ENCODE measurements at regions not wholly inside any gene's neighbourhood (a gene's known extent, or its start where the extent isn't known, plus 50 kb on each side); places are given as distances from the start of the nearest gene placed in this dataset.

- H3K36me3 ChIP-seq (ENCODE audit: control insufficient read depth, insufficient read depth, low read length), result no peaks in the 10 kb centered on the region
- H3K4me3 ChIP-seq (replicated peaks in 1 of 4; ENCODE audit: control extremely low read depth in 1 of 4, insufficient read depth in 1 of 4, low read depth in 3 of 4, low read length in 4 of 4), result no peak overlapping the region
- no peaks in the 10 kb centered on the region for H3K4me1 ChIP-seq (ENCODE audit: control insufficient read depth, extremely low read depth, insufficient read depth, low read length)
- no peaks in the 10 kb centered on the region for H3K79me2 ChIP-seq (ENCODE audit: control insufficient read depth, insufficient read depth, low read length)
- no peak overlapping the region for H2AFZ ChIP-seq (ENCODE audit: low read length)
- TF ChIP-seq EZH2 (IDR thresholded peaks at IDR 0.05; ENCODE audit: low read length, missing control alignments) (no peak), CTCF (conservative IDR thresholded peaks at IDR 0.05 in 1 of 2, IDR thresholded peaks at IDR 0.05 in 1 of 2; ENCODE audit: low read depth in 1 of 2, low read length in 2 of 2) (no peak)
- no peaks in the 10 kb centered on the region for H4K20me1 ChIP-seq (ENCODE audit: control insufficient read depth, extremely low read depth, insufficient read depth, low read length)
- H3K9me3 ChIP-seq (ENCODE audit: control insufficient read depth, insufficient read depth, low read depth, low read length), result no peaks in the 10 kb centered on the region
- no peak overlapping the region for H3K27ac ChIP-seq (ENCODE audit: insufficient read depth, low read length)
- no peaks in the 10 kb centered on the region for H3K27me3 ChIP-seq (ENCODE audit: control insufficient read depth, insufficient read depth, low read length)
- no peak overlapping the region for H3K4me2 ChIP-seq (ENCODE audit: extremely low read depth, insufficient read depth, low read length)
- peak in 1 of 2 donors; percentile 29 for DNase-seq (ENCODE audit: low read depth in 2 of 2)
- no peak overlapping the region for H3K9ac ChIP-seq (ENCODE audit: insufficient read depth, low read length)
Observed at GRCh38 chr18:29217124-29217915, 1040.4 kb upstream of the CDH2 start.

GRCh38 chr18:29198834-29199233, 1021.9 kb upstream of the CDH2 start:
- no peak for TF ChIP-seq CTCF (conservative IDR thresholded peaks at IDR 0.05 in 1 of 2, IDR thresholded peaks at IDR 0.05 in 1 of 2; ENCODE audit: low read depth in 1 of 2, low read length in 2 of 2)
- no peak for TF ChIP-seq EZH2 (IDR thresholded peaks at IDR 0.05; ENCODE audit: low read length, missing control alignments)
- H3K4me3 ChIP-seq (replicated peaks in 1 of 4; ENCODE audit: control extremely low read depth in 1 of 4, insufficient read depth in 1 of 4, low read depth in 3 of 4, low read length in 4 of 4), result no peak overlapping the region
- no peak overlapping the region for H3K4me2 ChIP-seq (ENCODE audit: extremely low read depth, insufficient read depth, low read length)
- no peaks in the 10 kb centered on the region for H3K79me2 ChIP-seq (ENCODE audit: control insufficient read depth, insufficient read depth, low read length)
- H3K9ac ChIP-seq (ENCODE audit: insufficient read depth, low read length), result no peak overlapping the region
- DNase-seq (ENCODE audit: low read depth in 2 of 2), result no peak
- no peak overlapping the region for H2AFZ ChIP-seq (ENCODE audit: low read length)
- no peaks in the 10 kb centered on the region for H4K20me1 ChIP-seq (ENCODE audit: control insufficient read depth, extremely low read depth, insufficient read depth, low read length)
- no peaks in the 10 kb centered on the region for H3K27me3 ChIP-seq (ENCODE audit: control insufficient read depth, insufficient read depth, low read length)
- no peaks in the 10 kb centered on the region for H3K4me1 ChIP-seq (ENCODE audit: control insufficient read depth, extremely low read depth, insufficient read depth, low read length)
- H3K36me3 ChIP-seq (ENCODE audit: control insufficient read depth, insufficient read depth, low read length), result no peaks in the 10 kb centered on the region
- no peak overlapping the region for H3K27ac ChIP-seq (ENCODE audit: insufficient read depth, low read length)
- H3K9me3 ChIP-seq (ENCODE audit: control insufficient read depth, insufficient read depth, low read depth, low read length), result no peaks in the 10 kb centered on the region

- no peak for DNase-seq (ENCODE audit: low read depth in 2 of 2)
- TF ChIP-seq CTCF (conservative IDR thresholded peaks at IDR 0.05 in 1 of 2, IDR thresholded peaks at IDR 0.05 in 1 of 2; ENCODE audit: low read depth in 1 of 2, low read length in 2 of 2), result no peak
- no peak for TF ChIP-seq EZH2 (IDR thresholded peaks at IDR 0.05; ENCODE audit: low read length, missing control alignments)
- Histone ChIP-seq H3K36me3 (ENCODE audit: control insufficient read depth, insufficient read depth, low read length) (no peaks in the 10 kb centered on the region), H3K9me3 (ENCODE audit: control insufficient read depth, insufficient read depth, low read depth, low read length) (no peaks in the 10 kb centered on the region), H3K27ac (ENCODE audit: insufficient read depth, low read length) (no peak overlapping the region), H3K79me2 (ENCODE audit: control insufficient read depth, insufficient read depth, low read length) (no peaks in the 10 kb centered on the region), H3K9ac (ENCODE audit: insufficient read depth, low read length) (no peak overlapping the region), H3K27me3 (ENCODE audit: control insufficient read depth, insufficient read depth, low read length) (no peaks in the 10 kb centered on the region), H2AFZ (ENCODE audit: low read length) (no peak overlapping the region), H3K4me1 (ENCODE audit: control insufficient read depth, extremely low read depth, insufficient read depth, low read length) (no peaks in the 10 kb centered on the region), H3K4me3 (replicated peaks in 1 of 4; ENCODE audit: control extremely low read depth in 1 of 4, insufficient read depth in 1 of 4, low read depth in 3 of 4, low read length in 4 of 4) (no peak overlapping the region), H4K20me1 (ENCODE audit: control insufficient read depth, extremely low read depth, insufficient read depth, low read length) (no peaks in the 10 kb centered on the region), H3K4me2 (ENCODE audit: extremely low read depth, insufficient read depth, low read length) (no peak overlapping the region)
Observed at GRCh38 chr18:29196307-29196706, 1019.4 kb upstream of the CDH2 start.

Data from fibroblast of lung (primary cell).